GM12891 (cell line): ENCODE measurements at regions not wholly inside any gene's neighbourhood (a gene's known extent, or its start where the extent isn't known, plus 50 kb on each side); places are given as distances from the start of the nearest gene placed in this dataset.

Experiments used
- DNase-seq: peaks from one replicate; pipeline ENCODE4 v3.0.0; 2011; ENCODE audit warnings: low spot score; ENCODE audit not compliant: insufficient read length
- FAIRE-seq: peaks from 2 replicates; lab custom pipeline; 2011; peaks lifted over from hg19 to GRCh38; lab: Jason Lieb, UNC
- PAX5 ChIP-seq: IDR thresholded peaks from 2 replicates; pipeline ENCODE4 v1.6.1; 2011; ENCODE audit warnings: low read length, moderate library complexity, mild to moderate bottlenecking; ENCODE audit not compliant: insufficient read depth, severe bottlenecking
- POLR2A ChIP-seq: IDR thresholded peaks from 2 replicates; pipeline ENCODE4 v1.6.1; 2011; ENCODE audit warnings: low read depth, low read length, control low read depth
- POLR2AphosphoS5 ChIP-seq: IDR thresholded peaks from 2 replicates; pipeline ENCODE4 v1.6.1; 2011; ENCODE audit warnings: low read depth, low read length, control low read depth
- POU2F2 ChIP-seq: IDR thresholded peaks from 2 replicates; pipeline ENCODE4 v1.6.1; 2011; ENCODE audit warnings: low read depth, mild to moderate bottlenecking, control low read depth, low read length, moderate library complexity
- SPI1 ChIP-seq: IDR thresholded peaks from 2 replicates; pipeline ENCODE4 v1.6.1; 2011; ENCODE audit warnings: low read depth, low read length, control low read depth
- TAF1 ChIP-seq: IDR thresholded peaks from 2 replicates; pipeline ENCODE4 v1.6.1; 2011; ENCODE audit warnings: low read depth, low read length, control low read depth

DNA sequence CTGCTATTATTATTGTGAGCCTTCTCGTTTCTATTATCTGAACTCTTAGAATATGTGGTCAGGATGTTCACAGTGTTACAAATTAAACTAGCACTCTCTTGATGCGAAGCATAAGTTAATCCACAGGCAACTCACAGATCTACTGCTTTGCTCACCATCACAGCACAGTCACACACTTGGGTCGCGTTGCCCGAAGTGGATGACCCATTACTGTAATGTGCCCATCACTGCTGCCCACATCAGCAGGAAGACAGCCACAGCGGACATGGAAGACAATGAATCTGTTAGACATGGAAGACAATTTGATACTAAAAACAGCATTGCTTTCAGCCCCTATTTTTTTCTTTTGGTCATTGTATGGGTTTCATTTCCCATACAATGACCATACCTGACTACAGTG, 216.4 kb upstream of the B3GAT1 start:
- DNase-seq (no peak), FAIRE-seq (no peak)
- no peak for TF ChIP-seq POLR2AphosphoS5
- no peak for TF ChIP-seq PAX5
- no peak for TF ChIP-seq POU2F2
- no peak for TF ChIP-seq POLR2A
- TF ChIP-seq SPI1 = no peak
- no peak for TF ChIP-seq TAF1

DNA sequence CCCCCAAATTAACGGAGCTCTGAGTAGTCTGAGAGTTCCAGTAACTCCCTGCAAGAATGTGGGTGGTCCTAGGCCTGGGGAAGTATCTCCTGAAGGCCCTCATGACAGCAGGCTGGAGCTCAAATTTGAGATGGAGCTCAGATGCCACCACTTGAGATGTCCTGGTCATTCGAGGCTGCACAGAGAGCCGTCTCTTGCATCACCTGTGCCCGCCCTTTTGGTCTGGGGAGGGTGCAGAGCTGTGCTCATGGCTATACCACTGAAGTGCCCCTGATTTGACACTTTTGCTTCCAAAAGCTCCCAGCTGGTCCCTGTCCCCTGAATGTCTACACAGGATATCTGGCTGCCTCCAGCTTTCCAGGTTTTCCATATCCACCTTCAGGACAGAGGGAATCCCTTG, 214.0 kb upstream of the B3GAT1 start:
- TF ChIP-seq TAF1 (no peak), POU2F2 (no peak), PAX5 (no peak), POLR2AphosphoS5 (no peak), SPI1 (no peak), POLR2A (no peak)
- FAIRE-seq (no peak), DNase-seq (no peak)

DNA sequence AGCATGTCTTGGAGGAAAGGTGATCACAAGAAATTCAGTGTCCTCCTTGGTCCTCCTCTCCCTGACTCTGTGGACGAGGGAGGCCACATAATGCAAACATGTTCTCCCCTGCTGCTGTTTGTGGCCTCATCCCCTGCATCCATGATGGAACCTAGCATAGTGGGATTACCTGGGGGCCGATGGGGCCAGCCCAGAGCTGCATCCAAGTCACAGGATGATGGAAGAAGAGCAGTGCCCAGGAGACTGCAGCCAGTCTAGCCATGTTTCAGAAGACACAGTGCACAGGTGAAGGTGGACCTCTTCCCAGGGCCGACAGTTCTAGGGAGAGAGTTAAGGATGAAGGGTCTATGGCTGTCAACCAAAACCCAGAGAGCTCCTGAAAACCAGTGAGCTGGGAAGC, 213.6 kb upstream of the B3GAT1 start:
- no peak for DNase-seq
- FAIRE-seq = no peak
- TF ChIP-seq TAF1 (no peak), POLR2AphosphoS5 (no peak), POU2F2 (no peak), POLR2A (no peak), SPI1 (no peak), PAX5 (no peak)

DNA sequence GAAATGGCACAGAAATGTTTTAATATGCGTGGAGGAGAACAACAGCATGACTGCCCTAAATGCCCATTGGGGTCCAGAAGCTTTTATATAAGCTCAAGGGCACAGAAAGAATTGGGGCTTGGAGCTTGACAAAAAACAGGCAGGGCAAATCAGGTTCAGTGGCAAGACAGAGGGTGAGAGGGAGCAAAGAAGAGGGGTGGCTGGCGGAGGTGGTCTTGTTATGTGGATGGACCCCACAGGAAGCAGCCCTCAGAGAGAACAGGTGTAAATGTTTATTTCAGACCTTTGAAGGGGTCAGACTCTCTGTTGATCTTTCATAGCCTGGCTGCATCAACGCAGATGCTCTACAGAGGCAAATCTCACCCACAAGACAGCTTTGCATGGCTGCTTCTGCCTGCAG, 213.1 kb upstream of the B3GAT1 start:
- TF ChIP-seq POLR2AphosphoS5 (no peak), POLR2A (no peak), TAF1 (no peak), SPI1 (no peak)
- DNase-seq = no peak
- no peak for FAIRE-seq

DNA sequence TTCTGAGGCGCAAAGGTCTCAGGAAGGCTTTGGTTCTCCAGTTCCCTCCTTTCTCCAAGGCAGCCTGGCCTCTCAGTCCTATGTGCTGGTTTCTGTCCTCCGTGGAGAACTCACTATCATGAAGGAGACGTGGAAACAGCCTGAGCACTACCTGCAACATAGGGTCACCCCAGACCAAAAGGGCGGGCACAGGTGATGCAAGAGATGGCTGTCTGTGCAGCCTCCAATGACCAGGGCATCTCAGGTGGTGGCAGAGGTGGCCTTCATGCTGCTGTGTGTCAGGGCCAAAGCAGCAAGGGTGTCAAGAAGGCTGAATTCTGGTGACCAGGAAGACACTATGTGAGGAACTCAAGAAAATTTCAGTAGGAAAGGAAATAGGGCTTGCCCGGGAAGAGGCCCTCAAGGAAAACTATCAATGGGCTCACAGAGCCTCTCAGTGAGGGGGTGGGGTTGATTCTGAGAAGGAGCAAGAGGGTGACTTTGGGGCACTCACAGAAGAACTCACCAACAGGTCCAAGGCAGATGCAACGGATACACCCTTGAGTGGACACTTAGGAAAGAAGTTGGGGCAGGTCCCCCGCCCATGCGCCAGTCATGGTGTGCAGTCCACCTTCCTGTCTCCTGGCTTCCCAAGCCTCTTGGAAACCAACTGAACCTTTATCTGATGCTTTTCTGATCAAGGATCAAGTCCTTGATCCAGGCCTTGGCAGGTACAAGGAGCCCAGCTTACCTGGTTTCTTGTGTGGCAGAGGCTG, 212.3 kb upstream of the B3GAT1 start:
- TF ChIP-seq SPI1 (no peak), PAX5 (no peak), POLR2AphosphoS5 (no peak), POLR2A (no peak), POU2F2 (no peak), TAF1 (no peak)
- DNase-seq (no peak), FAIRE-seq (no peak)

DNA sequence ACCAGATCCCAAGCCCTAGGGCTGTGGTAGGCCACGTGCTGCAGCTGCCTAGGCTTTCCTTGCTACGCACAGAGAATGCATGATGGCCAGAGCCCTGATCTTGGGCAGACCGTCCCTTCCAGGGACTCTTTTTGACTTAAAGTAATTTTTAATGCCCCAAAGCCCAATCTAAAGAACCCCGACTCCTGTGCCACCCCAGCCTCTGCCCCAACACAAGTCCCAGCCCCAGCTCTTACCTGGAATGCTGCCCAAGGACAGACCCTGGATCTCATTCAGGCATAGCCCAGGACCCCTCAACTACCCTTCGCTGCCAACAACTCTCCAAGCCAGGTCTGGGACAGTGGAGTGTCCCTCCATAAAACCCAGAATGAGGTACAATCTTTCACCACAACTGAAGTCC, 211.7 kb upstream of the B3GAT1 start:
- no peak for DNase-seq
- no peak for FAIRE-seq
- TF ChIP-seq POLR2AphosphoS5 = no peak
- no peak for TF ChIP-seq TAF1
- no peak for TF ChIP-seq POU2F2
- TF ChIP-seq SPI1 = no peak
- no peak for TF ChIP-seq POLR2A
- no peak for TF ChIP-seq PAX5

DNA sequence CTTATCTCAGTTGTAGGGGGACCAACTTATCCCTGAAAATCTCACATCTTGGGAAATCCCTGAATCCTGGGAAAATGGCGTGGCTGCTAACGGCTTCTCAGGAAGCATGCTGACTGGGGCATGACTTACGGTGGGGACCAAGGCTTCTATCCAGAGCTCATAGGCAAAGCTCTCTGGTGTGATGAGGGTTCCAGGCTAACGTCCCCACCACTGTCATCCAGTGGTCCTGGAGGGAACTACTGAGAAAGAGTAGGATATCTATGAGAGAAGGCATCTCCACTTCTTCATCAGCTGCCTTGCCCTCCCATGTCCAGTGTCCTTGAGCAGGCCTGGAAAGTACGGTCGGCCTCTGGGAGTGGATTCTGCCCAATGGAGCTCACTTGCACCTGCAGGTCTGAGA, 210.4 kb upstream of the B3GAT1 start:
- DNase-seq = no peak
- TF ChIP-seq POU2F2 (no peak), SPI1 (no peak), TAF1 (no peak)
- FAIRE-seq = no peak

DNA sequence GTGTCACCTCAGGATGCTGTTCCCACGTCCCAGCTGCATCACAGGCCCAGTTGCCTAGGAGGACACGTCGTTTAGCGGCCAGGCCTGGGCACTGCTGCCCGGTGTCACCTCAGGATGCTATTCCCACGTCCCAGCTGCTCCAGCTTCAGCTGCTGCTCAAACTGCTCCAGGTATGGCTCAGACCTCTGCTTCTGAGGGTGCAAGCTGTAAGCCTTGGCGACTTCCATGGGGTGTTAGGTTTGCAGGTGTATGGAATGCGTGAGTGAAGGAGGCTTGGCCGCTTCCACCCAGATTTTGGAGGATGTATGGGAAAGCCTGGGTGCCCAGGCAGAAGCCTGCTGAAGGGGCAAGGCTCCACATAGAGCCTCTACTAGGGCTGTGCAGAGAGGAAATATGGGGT, 205.3 kb upstream of the B3GAT1 start:
- TF ChIP-seq TAF1 (no peak), POU2F2 (no peak), PAX5 (no peak), SPI1 (no peak), POLR2AphosphoS5 (no peak), POLR2A (no peak)
- no peak for FAIRE-seq
- no peak for DNase-seq

DNA sequence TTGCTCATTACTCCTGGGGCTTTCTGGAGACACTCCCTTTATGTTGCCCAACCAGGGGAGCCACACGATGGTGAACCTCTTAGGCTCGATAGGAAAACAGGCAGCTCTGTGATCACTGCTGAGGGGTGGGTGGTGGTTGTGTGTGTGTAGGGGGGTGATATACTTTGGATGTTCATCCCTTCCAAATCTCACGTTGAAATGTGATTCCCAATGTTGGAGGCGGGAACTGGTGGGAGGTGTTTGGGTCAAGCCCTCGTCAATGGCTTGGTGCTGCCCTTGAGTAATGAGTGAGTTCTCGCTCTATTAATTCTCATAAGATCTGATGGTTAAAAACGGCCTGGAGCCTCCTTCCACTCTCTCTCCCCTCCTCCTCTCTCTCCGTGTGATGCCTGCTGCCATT, 204.0 kb upstream of the B3GAT1 start:
- DNase-seq = no peak
- TF ChIP-seq POLR2A = no peak
- no peak for TF ChIP-seq SPI1
- no peak for TF ChIP-seq TAF1
- no peak for TF ChIP-seq POU2F2
- TF ChIP-seq PAX5 = no peak
- TF ChIP-seq POLR2AphosphoS5 = no peak
- no peak for FAIRE-seq
